NCI-H526 treated with DMSO at 0.1 percent for 48 hours (cell line): ENCODE measurements at regions not wholly inside any gene's neighbourhood (a gene's known extent, or its start where the extent isn't known, plus 50 kb on each side); places are given as distances from the start of the nearest gene placed in this dataset.
A peak's percentile ranks its signal among the peaks of the same experiment; 100 is the strongest.

Experiments used
- DNase-seq: peaks from one replicate; lab custom pipeline; 2025; lab: John Stamatoyannopoulos, UW

DNA sequence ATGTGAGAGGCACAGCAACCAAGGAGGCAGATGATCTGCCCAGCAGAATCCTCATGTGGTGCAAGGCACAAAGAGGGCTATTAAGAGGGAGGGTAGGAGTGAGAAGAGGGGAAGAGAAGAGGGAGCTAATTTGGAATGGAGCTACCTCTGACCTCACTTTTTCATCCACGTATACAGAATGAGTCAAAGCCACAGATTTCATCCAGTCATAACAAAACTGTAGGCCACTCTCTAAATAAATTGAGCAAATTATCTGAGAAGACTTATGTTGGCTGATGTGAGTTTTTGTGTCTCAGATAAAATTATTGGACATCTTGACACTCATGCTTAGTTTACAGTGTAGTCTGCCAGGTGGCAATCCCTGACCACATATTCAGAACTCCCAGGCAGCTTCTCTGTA lies 325.6 kb downstream of the TTLL7 start:
- no peak for DNase-seq

DNA sequence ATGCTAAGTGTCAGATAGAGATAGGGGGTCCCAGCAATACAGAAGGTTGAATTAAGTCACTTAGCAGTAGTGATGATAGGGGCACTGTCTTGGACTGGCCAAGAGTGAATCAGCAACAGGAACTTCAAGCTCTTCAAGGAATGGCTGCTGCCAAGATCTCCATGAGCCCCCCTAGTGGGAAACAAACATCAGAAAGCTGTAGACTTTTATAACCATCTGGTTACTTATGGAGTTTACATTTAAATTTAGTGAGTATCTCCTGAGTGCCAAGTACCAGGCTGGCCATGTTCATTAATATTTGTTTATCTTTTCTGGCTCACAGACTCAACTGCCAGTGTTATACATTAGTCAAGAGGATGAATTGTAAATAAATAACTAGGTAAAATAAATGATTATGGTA lies 327.3 kb downstream of the TTLL7 start:
- DNase-seq: no peak

DNA sequence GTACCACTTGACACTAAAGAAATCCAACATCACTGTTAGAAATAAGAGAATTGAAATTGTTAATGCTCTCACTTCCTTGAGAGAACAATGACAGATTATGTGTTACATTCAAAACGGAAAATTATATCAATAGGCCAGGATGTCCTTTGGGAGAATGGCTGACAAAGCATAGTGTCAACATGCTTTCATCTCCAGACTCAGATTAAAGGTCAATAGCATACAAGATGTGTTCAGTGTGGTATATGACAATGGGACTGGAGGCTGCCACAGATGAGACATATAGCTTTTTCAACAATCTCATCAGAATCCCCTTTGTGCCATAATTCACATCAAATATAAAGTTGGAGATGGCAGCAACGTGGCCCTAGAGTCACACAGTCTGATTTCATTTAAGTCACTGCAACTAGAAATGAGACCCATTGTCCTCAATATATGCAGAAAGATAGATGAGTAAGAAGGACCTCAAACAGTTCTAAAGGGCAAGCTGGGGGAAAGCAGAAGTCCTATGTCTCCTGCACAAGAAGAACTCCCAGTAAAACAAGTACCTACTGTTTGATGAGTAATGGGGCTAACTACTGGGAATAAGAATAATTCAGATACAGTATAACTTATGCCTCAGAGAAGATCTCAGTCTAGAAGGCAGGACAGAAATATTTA lies 327.9 kb downstream of the TTLL7 start:
- DNase-seq: no peak

DNA sequence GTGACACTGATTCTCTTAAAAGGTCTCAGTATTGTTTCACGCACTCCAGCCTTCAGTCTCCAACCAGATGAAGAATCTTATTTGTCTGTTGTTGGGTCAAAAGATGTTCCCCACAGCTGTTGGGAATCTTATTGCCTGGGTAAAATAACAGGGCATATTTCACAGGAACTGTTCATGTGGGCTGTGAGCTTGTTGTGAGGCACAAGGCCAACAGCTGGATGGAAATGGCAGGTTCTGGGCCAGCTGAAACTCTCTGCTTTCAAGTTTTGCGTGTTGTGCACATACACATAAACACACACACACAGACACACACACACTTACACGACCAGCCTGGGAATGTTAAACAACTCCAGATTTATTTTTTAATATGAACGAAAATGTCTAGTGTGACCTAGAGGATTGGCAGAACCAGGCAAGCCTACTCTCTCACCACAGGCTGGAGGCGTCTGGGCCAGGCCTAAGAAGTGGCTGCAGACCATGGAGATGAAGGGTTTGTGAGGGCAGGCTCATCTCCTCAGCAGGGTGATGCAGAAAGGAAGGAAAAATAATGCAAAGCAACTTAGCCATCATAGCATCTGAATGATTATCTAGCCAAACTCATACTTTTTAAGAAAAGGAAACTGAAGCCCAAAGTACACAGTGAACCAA lies 357.0 kb downstream of the TTLL7 start:
- no peak for DNase-seq

DNA sequence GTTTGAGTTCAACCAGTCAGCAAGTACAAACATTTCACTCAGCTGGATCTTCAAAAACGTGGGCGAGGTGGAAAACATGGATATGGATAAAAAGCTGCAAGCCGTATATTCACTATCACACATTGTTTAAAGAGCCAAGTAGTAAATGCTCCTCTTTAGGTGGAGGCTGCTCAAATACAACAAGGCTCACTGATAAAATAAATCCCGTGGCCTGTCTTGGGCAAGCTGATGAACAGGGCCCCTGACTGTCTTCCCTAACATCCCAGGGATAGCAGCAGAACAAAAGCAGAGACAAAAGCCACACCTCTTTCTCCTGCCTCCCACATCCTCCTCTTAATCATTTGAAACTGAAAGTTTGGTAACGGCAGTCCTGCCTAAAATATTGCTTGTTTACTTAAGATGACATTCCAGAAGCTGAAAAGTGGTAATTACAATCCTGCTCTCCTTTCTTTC lies 357.7 kb downstream of the TTLL7 start:
- no peak for DNase-seq

GRCh38 chr1:83639785-83640184 lies 359.1 kb downstream of the TTLL7 start:
- DNase-seq: no peak

GRCh38 chr1:83637586-83637985 lies 361.3 kb downstream of the TTLL7 start:
- DNase-seq: no peak

GRCh38 chr1:83637009-83637408 lies 361.9 kb downstream of the TTLL7 start:
- no peak for DNase-seq

DNA sequence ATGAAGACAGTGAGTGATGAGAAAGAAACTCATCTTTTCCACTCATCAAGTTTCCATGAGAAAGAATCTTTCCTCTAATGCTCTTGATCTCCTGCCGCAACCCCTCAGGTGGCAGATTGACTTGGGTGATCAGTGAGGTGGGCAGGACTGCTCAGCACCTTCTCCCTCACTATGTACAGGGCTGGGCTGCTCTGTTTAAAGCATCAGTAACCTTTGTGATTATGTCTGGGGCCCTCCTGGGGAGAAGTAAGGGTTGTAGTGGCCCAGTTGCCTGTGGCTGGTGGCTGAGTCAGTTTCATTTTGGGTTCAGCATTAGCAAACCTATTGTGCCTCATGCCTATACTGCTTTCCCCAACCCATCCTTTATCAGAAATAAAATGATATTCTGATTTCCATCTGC lies 366.0 kb downstream of the TTLL7 start:
- no peak for DNase-seq

GRCh38 chr1:83631851-83632250 lies 367.1 kb downstream of the TTLL7 start:
- no peak for DNase-seq

DNA sequence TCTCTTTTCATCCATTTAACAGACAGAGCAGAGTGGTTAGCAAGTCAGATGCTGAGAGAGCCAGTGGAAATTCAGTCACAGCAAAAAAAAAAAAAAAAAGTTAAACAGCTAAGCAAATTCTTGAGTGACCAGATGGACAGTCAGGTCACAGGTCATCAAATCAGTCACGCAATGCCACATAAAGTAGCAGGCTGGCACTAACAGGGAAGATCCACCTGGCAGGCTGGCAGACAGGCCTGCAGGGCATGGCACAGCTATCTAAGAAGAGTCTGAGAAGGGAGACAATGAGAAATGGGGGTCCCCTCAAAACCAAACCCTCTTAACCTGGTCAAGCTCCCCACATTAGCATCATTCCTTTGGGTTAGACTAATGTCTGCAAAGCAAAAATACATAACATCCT lies 371.9 kb downstream of the TTLL7 start:
- DNase-seq: no peak

DNA sequence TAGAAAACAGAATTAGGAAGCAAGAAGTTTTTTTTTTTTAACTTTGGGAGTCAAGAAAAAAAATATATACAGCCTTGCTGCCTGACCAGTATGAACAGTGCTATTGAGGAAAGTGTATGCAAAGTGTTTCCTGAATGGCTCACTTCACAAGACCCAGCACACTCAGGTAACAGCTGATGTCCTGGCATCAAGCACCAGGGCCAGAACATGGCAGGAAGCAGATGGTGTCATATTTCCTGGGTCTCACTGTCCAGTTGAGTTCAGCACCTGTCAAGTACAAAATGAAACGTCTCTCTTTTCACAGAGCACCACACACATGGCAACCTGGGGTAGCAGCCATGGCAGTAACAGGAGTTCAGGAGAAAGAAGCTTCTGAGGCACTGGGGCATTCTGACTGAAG lies 372.3 kb downstream of the TTLL7 start:
- DNase-seq: peak; percentile 22

DNA sequence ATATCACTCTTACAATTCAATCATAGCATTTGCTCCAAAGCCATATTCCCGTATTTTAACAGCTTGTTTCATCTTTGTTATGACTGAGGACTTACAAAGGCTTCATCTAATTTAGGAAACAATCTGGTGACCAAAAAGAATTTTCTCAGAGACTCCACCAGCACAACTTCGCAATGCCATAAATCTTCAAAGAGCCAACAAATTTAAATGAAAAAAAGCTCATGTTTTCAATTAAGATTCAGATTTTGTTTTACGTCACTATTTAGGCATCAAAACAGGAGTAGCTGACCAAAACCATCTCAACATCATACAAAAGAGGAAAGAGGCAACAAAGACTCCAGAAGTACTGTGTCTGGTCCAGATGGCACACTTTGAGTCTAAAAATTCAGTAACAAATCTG lies 373.3 kb downstream of the TTLL7 start:
- no peak for DNase-seq

GRCh38 chr1:83620016-83620415 lies 378.9 kb downstream of the TTLL7 start:
- no peak for DNase-seq

GRCh38 chr1:83619170-83619896 lies 379.6 kb downstream of the TTLL7 start:
- no peak for DNase-seq

- no peak for DNase-seq
Measured at GRCh38 chr1:83617883-83618282, 381.0 kb downstream of the TTLL7 start.

DNA sequence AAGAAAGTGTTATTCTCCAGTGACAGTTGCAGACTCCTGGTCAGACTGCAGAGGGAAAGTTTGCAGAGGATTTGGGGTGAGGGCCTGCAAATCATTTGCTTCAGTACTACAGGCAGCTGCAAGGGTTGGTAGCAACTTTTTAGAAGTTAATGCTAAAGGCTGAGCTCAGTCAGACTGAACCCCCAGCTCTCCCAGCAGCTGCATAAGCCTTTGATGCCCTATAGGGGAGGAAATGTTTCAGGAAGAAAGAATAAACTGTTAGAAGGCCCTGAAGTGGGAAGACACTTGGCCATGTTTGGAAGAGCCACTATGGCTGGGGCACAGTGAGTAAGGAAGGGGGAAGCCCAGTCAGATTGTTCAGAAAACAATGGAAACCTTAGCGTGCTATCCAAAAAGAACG lies 383.6 kb downstream of the TTLL7 start:
- DNase-seq: no peak

- DNase-seq: no peak
Measured at GRCh38 chr1:83606416-83606955, 392.4 kb downstream of the TTLL7 start.

DNA sequence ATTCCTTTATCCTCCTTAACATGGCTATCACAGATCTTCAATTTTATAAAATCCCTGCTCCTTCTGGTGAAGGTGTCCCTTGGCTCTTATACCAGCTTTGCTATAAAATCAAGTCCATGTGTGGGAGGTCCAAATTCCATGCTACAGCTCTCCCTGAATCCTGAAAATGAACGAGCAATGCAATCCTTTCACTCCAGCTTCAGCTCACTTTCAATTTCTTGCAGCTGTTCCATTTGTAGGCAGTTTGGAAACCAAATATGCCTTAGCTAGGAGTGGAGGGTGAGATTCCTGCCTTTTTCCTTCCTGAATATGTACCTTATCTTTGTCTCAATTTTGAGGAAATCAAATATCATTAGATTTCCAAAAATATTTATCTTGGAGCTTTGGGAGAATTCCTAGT lies 402.6 kb downstream of the TTLL7 start:
- DNase-seq: no peak

GRCh38 chr1:83593073-83593472 lies 405.9 kb downstream of the TTLL7 start:
- no peak for DNase-seq

DNA sequence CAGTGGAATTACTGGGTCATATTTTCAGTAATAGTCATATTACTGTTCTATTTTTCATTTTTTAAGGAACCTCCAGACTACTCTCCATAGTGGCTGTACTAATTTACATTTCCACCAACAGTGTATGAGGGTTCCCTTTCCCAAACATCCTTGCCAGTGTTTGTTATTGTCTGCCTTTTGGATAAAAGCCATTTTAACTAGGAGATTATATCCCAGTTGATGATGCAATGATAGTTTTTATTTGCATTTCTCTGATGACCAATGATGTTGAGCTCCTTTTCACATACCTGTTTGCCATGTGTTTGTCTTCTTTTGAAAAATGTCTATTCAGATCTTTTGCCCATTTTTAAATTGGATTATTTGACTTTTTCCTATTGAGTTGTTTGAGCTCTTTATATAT lies 410.8 kb downstream of the TTLL7 start:
- DNase-seq: no peak

DNA sequence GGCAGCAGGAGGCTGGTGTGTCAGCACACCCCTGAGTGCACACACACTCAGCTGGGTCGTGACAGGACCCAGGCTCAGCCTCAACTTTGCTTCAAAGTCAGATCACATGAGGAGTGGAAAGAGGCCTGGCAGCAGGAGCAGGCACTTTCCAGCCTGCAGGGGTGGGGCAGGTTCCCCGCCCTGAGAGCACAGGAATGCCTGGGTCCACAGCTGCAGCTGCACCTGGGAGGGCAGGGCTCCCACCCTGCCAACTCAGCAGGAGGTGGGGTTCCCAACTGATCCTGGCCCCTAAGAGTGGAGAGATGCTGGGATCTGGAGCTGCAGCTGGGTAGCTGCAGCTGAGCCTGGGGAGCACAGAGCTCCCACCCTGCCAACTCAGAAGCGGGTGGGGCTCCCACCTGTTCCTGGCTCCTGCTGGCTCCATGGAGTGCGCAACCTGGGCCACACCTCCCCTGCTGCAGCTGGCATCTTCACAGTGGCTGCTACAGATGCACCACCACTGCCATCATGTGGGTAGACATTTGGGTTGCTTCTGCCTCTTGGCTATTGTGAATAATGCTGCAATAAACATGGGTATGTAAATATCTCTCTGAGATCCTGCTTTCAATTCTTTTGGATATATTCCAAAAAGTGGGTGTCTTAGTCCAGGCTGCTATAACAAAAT lies 415.4 kb downstream of the TTLL7 start:
- peak; percentile 9 for DNase-seq

- no peak for DNase-seq
Measured at GRCh38 chr1:83581747-83582146, 417.2 kb downstream of the TTLL7 start.
